DMS153 (cell line): ENCODE measurements at regions not wholly inside any gene's neighbourhood (a gene's known extent, or its start where the extent isn't known, plus 50 kb on each side); places are given as distances from the start of the nearest gene placed in this dataset.
"Not testable (repeated sequence)": the region's sequence is repeated elsewhere in the genome, so short reads cannot be mapped to it uniquely, and the experiment has no call there.

ENCODE experiments used
- DNase-seq: peaks from one replicate; lab custom pipeline; 2025; lab: John Stamatoyannopoulos, UW

DNA sequence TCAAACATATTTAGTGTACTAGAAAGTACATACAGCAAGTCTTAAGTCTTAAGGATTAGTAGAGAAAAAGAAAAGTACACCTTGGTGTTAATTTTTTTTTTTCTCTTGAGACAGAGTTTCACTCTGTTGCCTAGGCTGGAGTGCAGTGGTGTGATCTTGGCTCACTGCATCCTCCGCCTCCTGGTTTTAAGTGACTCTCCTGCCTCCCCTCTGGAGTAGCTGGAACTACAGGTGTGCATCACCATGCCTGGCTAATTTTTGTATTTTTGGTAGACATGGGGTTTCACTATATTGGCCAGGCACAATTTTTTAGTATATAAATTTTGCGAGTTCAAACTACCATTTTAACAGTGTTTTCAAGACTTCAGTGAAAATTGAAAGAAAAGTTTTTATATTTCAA is 1941.1 kb upstream of the CDH6 start:
- DNase-seq: no peak

DNA sequence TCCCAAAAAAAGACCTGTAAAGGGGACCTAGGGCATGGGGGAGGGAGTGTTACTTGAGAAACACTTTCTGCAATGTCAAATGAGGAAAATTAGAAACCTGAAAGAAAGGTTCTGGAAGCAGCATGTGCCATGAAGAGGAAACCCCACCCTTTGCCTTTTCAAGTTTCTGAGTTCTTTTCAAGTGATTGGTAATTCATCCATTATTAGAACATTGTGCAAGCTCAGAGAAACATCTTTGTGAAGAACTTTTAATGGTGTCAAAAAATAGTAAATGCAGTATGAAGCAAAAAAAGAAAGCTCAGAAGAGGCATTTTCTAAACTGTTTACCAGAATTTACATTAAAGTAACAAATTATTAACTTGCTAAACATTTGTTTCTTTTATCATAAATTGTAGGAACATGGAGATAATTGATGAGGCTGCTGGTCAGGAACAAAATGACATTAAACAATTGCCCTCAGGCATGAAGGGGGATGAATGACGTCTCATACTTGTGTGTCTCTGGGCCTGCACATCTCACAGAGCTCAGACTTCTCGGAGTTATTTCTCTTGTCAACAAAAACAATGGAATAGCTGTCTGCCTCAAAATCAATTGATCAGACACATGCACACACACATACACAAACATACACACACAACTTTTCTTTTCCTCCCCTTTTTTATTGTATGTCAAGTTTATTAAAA is 1946.0 kb upstream of the CDH6 start:
- no peak for DNase-seq

DNA sequence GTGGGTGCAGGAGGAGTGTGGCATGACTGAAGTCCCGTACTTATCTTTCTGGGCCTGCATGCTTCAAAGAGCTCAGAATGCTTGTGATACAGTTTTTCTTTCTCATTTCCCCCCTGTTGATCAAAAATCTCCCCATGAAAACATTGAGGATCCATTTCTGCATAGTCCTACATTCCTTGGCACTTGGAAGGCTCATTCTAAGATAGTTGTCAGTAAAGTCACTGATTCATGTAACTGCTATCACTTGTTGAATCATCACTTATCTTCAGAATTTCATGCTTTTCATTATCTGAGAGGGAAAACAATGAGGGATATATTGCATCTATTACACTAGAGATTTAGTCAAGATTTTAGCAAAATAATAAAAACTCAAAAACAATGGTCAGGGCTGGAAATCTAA is 1953.1 kb upstream of the CDH6 start:
- DNase-seq: no peak

DNA sequence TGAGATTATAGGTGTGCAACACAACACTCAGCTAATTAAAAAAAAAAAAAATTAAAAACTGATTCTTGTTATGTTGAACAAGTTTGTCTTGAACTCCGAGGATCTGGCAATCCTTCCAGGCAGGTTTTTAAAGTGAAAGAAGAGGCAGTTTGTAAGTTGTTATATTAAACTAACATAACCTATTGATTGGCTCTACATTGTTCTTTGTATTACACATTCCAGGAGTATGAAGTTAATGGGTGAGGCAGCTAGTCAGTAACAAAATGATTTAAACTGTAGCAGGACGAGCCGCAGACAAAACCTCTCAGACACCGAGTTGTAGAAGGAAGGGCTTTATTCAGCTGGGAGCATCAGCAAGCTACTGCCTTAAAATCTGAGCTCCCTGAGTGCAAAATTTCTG is 1953.9 kb upstream of the CDH6 start:
- DNase-seq: no peak

DNA sequence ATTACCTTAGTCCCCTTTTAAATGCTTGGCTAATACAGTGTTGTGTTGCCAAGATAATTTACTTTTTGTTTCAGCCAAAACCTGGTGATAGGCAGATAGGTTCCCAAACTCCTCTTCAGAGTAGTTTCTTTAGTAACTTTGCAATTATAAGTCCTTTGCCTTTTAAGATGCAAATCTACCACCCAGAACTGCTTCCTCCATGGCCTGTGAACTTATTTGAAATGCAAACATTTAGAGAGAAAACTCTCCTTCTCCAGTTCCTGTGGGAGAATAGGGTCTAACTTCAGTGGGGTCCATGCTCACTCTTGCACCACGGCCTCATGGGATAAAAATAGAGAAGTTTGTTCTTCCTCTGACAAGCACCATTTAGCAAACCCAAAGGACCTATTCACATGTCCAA is 1955.4 kb upstream of the CDH6 start:
- DNase-seq: no peak

DNA sequence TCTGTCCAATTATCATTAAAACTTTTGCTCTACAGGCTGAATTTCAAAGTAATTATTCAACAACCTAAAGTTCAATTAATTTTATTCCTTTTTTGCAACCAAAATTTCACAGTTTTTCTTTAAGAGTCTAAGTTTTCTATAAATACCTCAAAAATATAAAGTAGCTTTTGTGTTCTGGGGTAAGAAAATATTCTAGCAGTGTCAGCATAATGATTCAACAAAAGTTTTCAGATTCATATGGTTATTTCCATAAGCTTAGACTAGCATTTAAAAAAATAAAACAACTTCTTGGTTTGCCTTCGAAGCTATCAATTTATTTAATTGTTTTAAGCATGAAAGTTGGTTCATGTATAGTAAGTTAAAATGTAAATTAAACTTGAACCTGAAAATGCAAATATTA is 1962.3 kb upstream of the CDH6 start:
- DNase-seq: no peak

DNA sequence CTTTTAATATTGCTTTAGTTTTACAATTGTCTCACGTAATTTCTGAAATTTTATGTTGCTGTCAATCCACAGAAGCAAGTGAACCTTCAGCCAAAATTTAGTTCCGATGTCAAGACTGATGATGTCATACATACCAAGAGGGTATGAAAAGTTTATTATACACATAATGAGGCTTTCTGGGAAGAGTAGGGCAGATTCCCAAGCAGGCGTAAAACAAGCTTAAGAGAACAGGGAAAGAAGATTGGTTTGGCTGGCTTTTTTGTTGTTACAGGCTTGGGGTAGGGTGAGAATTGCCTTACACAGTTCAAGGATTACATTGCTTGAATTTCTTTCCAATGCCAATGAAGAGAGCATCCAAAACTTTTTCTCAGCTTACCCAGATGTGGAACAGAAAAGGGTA is 1962.9 kb upstream of the CDH6 start:
- DNase-seq: no peak

DNA sequence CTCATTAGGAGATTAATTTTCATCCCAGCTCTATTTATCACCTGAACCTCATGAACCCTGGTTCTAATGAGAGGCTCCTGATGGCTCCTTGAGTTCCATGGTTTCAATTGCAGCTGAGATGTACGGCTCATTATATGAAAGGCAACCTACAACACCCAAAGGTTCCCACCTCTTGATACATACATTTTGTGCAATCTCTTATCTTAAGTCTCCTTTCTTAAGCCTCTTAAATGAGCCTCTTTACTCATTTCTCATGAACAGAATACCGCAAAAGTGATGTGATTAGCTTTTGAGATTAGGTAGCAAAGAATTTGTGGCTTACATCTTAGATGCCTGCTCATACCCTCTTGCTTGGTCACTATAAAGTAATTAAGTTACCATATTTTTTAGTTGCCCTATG is 1964.0 kb upstream of the CDH6 start:
- DNase-seq: no peak

DNA sequence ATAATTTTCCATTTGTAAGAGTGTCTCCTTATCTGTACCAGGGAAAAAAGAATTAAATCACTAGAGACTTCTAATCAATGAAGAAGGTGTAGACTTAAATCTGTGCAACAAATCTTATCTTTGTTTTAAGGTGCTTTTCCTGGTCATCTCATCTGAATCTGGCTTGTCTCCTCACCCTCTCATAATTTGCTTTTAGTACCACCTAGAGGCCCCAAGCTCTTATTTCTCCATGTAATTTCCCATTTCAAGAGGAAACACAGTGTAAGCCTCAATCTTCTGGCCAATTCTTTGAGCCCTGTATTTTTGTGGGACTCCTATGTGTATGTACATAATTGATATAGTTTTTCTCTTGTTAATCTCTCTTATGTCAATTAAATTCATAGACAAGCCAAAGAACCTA is 1975.3 kb upstream of the CDH6 start:
- peak; percentile 32 for DNase-seq

DNA sequence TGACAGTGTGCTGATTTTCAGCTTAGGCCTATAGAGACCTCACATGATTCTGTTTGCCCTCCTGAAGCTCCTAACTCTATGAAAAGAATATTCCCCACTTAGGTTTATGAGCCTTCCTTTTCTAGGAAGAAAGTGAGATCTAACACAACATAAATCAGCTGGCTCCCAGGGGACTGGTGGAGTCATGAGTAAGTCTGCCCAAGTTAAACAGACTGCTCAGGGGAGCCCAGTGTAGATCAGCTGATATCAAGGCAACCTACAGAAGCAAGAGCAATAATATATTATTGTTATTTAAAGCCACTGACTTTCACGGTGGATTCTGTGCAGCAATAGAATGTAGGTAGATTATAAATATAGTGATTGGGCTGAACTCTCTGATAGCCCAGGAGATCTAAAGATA is 1978.6 kb upstream of the CDH6 start:
- DNase-seq: no peak

DNA sequence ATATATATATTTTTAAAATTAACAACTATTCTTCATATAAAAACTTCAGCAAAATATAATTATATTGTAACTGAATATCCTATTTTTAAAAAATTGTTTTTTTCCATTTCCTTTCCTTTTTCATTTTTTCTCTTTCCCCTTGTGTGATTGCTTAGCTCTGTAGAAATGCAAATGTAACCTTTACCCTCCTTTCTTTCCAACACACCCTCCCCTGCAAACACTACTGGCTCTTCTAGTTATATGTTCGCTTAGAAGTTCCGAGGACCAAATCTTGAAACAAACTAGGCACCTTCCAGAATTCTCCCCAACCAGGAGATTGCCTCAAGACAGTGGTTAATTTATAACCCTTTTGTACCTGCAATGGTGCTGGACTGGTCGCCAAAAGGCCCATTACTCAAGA is 1980.0 kb upstream of the CDH6 start:
- no peak for DNase-seq

DNA sequence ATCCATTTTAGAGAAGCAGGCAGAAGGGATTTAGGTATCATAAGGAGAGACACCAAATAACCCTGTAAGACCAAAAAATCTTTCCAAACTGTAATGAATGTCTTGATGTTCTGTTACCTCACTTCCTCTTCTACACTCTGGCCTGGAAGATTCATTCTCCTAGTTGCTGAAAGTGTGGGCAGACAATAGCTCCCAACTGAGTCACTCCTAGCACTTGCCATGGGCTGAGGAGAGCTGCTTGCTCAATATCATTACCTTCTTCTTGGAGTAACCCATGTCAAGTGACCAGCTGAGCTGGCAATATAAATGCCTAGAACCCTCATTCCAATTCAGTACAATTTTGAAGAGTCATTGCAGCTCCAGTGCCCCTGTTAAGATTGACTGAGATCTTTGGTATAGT is 1985.5 kb upstream of the CDH6 start:
- no peak for DNase-seq

DNA sequence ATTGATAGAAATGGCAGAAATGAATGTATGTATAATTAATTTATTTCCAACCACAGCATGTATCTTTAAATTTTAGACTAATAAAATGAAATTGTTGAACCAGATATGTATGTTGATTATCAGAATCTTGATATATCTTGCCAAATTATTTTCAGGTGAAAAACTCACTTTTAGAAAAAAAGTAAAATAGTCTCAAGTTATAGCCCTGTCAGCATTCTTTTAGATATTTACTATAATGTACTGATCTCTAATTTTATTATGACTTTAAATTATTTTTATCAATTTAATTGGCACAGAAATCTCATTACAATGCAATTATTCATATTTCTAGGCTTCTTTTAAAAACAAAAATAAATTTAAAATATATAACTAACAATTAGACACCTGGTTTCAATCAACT is 1990.4 kb upstream of the CDH6 start:
- DNase-seq: no peak

DNA sequence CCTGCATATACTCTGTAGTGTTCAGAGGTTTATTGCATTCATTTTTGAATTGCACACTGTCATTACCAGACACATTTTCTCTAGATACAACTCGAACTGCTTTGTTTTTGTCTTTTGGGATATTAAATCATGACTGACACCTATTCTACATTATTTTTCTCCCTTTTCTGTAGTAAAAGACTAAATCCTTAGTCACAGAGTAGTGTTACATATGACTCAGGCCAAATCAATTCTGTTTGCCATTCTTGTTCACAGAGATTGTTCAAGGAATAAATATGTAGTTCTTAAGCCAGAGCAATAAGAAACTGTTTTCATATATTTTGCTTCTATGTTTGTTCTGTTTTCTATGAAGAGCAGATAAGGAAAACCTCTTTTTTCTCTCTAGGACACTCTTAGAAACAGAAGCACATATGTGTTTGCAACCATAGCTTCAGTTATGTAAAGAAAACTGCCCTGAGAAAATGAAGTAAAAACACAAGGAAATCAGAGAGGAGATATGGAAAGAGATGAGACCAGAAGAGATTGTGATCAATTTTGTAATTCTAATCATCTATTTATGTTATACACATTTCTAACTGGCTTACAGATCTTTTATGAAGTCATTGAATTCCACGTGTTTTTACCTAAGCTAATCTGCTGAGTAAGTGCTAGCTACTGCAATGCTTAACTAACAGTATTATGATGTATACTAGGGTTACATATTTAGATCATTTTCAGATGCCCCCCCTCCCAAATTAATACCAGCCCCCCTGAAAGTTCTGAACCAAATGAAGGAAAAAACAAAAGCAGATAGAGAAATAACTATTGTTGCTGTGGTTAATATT is 1995.6 kb upstream of the CDH6 start:
- DNase-seq: no peak

DNA sequence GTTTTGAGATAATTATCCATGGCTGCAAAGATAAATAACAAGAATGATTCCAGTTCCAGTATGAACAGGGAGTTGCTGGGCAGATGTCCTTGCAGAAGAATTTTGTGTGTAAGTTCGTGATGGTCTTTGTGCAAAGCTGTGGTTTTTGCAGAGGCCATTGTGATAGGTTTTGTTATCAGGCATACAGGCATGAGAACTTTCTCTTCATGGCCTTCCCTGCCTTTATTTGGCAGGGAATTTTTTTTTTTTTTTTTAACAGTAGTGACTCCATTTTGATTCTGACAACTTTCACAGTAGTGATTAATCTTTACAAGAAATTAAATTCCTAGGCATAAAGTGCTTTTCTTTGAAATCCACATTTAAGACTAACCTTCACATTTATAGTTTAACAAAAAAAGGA is 1999.5 kb upstream of the CDH6 start:
- no peak for DNase-seq

DNA sequence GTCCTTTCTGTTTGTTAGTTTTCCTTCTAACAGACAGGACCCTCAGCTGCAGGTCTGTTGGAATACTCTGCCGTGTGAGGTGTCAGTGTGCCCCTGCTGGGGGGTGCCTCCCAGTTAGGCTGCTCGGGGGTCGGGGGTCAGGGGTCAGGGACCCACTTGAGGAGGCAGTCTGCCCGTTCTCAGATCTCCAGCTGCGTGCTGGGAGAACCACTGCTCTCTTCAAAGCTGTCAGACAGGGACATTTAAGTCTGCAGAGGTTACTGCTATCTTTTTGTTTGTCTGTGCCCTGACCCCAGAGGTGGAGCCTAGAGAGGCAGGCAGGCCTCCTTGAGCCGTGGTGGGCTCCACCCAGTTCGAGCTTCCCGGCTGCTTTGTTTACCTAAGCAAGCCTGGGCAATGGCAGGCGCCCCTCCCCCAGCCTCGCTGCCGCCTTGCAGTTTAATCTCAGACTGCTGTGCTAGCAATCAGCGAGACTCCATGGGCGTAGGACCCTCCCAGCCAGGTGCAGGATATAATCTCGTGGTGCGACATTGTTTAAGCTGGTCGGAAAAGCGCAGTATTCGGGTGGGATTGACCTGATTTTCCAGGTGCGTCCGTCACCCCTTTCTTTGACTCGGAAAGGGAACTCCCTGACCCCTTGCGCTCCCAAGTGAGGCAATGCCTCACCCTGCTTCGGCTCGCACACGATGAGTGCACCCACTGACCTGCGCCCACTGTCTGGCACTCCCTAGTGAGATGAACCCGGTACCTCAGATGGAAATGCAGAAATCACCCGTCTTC is 2002.0 kb upstream of the CDH6 start:
- DNase-seq: peak; percentile 36

DNA sequence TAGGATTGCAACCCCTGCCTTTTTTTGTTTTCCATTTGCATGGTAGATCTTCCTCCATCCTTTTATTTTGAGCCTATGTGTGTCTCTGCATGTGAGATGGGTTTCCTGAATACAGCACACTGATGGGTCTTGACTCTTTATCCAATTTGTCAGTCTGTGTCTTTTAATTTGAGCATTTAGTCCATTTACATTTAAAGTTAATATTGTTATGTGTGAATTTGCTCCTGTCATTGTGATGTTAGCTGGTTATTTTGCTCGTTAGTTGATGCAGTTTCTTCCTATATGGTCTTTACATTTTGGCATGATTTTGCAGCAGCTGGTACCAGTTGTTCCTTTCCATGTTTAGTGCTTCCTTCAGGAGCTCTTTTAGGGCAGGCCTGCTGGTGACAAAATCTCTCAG is 2003.1 kb upstream of the CDH6 start:
- not testable (repeated sequence) for DNase-seq

DNA sequence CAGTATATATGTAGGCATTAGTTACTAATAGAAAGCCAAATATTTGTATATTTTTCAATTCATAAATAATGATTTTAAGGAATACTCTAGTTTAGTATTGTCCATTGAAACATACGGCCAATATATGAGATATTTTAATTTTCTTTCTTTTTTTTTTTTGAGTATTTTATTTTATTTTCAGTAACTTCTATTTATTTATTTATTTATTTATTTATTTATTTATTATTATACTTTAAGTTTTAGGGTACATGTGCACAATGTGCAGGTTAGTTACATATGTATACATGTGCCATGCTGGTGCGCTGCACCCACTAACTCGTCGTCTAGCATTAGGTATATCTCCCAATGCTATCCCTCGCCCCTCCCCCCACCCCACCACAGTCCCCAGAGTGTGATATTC is 2007.1 kb upstream of the CDH6 start:
- DNase-seq: not testable (repeated sequence)

DNA sequence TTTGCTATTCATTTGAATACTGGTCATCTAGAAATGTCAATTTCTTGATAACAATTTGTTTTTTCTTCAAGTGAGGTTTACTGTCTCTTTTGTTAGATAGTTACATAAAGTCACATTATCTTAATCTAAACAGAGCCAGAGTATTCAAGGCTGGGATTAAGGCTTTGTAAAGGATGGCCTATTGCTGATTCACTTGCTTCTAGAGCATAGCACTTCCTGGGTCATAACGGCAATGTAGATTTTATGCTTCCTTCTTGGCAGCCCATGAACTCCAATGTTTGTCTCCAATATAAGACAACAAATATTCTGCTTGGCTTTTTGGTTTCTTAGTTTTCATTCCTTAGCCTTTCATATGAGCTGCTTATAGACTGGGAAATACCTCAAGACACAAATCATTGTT is 2007.9 kb upstream of the CDH6 start:
- no peak for DNase-seq

DNA sequence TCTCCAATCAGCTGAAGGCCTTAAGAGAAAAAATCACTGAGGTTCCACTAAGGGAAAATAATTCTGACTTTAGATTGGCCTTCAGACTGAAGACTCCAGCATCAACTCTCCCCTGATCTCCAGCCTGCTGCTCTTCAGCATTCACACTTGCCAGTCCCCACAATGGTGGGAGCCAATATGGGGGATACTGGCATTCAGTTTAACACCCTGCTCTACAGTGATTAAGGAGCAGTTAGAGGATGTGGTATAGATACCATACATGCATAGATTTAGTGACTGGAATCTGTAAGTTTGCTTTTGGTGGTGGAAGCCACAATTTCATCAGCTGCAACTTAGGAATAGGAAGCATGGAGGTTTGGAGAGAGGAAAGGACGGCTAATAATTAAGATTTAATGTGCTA is 2017.7 kb upstream of the CDH6 start:
- DNase-seq: no peak

DNA sequence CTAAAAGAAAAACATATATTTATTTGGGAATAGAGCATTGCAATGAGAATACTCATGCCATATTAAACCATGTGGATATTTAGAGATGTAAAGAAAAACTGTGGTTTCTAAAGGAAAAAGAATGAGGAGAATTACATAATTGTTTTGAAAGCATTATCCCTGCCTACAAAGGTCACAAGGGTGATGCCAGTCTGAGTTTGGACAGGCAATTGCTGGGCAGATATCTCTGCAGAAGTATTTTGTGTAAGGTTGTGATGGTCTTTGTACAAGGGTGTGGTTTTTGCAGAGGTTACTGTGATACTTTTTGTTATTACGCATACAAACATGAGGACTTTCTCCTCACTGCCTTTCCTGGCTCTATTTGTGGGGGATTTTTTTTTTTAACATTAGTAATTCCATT is 2022.9 kb upstream of the CDH6 start:
- DNase-seq: no peak

DNA sequence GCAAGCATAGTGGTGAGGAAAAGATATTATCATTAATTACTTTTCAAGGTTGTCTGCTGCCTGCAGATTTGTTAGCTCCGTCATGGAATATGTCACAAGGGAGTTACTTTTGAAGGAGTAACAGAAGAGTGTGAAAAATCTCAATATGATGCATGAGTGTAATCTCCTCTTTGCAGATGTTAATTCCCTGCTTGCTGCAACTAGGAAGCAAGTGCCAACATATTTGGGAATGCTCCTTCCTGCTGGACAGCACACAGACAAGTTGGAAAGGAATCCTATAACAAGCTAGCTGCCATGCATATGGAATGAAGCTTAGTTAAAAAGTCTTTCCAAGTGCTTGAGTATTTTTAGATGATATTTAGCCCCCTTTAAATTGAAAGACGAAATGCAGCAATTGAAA is 2023.6 kb upstream of the CDH6 start:
- DNase-seq: no peak

DNA sequence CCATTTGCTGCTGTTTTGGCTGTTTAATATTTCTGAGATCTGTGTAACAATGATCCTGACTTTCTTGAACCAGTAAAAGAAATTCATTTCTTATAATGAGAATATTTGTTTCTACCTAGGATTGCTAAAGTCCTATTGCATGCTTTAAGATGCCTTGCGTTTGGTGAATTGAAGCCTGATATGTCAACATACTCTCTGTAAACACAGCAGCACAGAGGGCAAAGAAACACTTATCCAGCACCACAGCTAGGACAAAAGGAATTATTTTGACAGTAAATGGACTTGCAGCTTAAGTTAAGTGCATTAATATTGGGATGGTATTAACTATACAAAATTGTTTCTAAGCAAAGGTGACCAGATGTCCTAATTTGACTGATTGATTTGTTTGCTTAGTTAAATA is 2031.2 kb upstream of the CDH6 start:
- peak; percentile 75 for DNase-seq
